Lung (tissue), 11 donors: ENCODE measurements at regions not wholly inside any gene's neighbourhood (a gene's known extent, or its start where the extent isn't known, plus 50 kb on each side); places are given as distances from the start of the nearest gene placed in this dataset.

Experiments
- ATAC-seq: fragments of 200-7000 bp; cut with Tn5 transposase; one replicate; pipeline ENCODE4 v1.9.1; 2020; ENCODE audit warnings: moderate number of reproducible peaks; ENCODE audit not compliant: insufficient read depth, low FRiP score
- DNase-seq, 3 donors: peaks; one replicate each; pipeline ENCODE4 v3.0.0-alpha.2; 2013 to 2017
- H3K27ac ChIP-seq, 2 donors: one replicate each; pipeline ENCODE4 v1.5.1; 2013; ENCODE audit warnings: mild to moderate bottlenecking in 2 of 2, moderate library complexity in 2 of 2, control low read depth in 1 of 2, inconsistent platforms in 1 of 2, low read depth in 1 of 2, low read length in 1 of 2
- H3K27me3 ChIP-seq, 3 donors: one replicate each; pipeline ENCODE4 v1.5.1; 2013; ENCODE audit warnings: low read length in 2 of 3; ENCODE audit not compliant: control insufficient read depth in 3 of 3, insufficient read depth in 3 of 3
- H3K36me3 ChIP-seq, 4 donors: one replicate each; pipeline ENCODE4 v1.5.1; 2013; ENCODE audit warnings: low read length in 4 of 4, mild to moderate bottlenecking in 1 of 4, moderate library complexity in 1 of 4; ENCODE audit not compliant: control insufficient read depth in 4 of 4, insufficient read depth in 4 of 4
- H3K4me1 ChIP-seq, 5 donors: one replicate each; pipeline ENCODE4 v1.5.1; 2013; ENCODE audit warnings: low read length in 5 of 5, mild to moderate bottlenecking in 2 of 5, moderate library complexity in 1 of 5; ENCODE audit not compliant: control insufficient read depth in 5 of 5, insufficient read depth in 5 of 5
- H3K4me3 ChIP-seq: one replicate; pipeline ENCODE4 v1.5.1; 2013; ENCODE audit warnings: mild to moderate bottlenecking, control low read depth, moderate library complexity
- H3K9ac ChIP-seq, 2 donors: one replicate each; pipeline ENCODE4 v1.5.1; 2013; ENCODE audit warnings: low read length in 2 of 2, control low read depth in 1 of 2; ENCODE audit not compliant: insufficient read depth in 1 of 2
- H3K9me3 ChIP-seq, 4 donors: one replicate each; pipeline ENCODE4 v1.5.1; 2013; ENCODE audit warnings: low read length in 3 of 4, mild to moderate bottlenecking in 1 of 4, moderate library complexity in 1 of 4; ENCODE audit not compliant: control insufficient read depth in 4 of 4, insufficient read depth in 3 of 4
- CTCF ChIP-seq: IDR thresholded peaks from 2 replicates; pipeline ENCODE4 v1.5.1; 2012; ENCODE audit warnings: mild to moderate bottlenecking; ENCODE audit errors: control extremely low read depth, extremely low read depth
- WGBS, 2 donors: extraction: QIAGEN DNeasy Blood & Tissue Kit; methylation state at CpG; one replicate each; pipeline ENCODE4 v1.1.7; 2013; 5-methylcytosine and 5-hydroxymethylcytosine counted together
- donor health status: control.
- donor health status: control.
- donor health status: Bipolar disorder and iron deficiency.
- donor health status: healthy.
- donor health status: DM: yes; HTN: yes; CAD: no.

DNA sequence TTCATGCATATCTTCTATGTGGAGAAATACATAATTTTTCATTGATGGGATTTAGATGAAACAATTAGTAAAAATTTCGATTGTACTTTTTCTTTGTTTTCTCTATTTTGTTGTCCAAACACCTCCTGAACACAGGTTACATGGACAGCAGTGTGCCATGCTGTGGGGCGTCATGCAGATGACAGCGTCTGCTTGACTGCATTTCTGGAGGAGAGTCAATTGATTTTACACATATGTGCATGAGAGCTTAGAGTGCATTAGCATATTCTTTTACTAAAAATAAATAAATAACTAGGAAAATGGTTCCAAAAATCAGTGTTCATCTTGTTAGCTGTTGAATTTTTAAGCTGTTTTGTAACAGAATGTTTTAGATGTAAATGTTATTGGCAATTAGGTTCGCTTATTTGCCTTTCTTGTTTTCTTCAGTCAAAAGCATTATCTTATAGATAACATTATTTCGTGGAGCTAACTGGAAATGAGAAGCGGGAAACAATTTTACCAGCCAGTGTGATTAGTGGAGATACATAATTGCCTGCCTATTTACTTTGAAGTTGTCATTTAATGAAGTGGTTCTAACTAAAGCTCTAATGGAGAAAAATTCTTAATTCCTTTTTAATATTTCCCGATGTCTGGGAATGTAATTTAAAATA, 82.7 kb upstream of the VGLL3 start:
- H3K4me3 ChIP-seq, result no peak overlapping the region
- peak in 2 of 3 donors; percentile 87 to 89 for DNase-seq
- H3K4me1 ChIP-seq, result peaks cover 0 to 21% (median 0%) of the 10 kb centered on the region in 5 donors
- no peaks in the 10 kb centered on the region for H3K36me3 ChIP-seq
- peaks cover 0 to 4% (median 0%) of the 10 kb centered on the region in 4 donors for H3K9me3 ChIP-seq
- WGBS, 2 donors, result 79% methylated on average over 7 of the region's 7 CpGs
- no peak overlapping the region for H3K27ac ChIP-seq
- no peak for TF ChIP-seq CTCF
- no peak overlapping the region for H3K9ac ChIP-seq
- ATAC-seq, result no peak
- H3K27me3 ChIP-seq, result no peaks in the 10 kb centered on the region

DNA sequence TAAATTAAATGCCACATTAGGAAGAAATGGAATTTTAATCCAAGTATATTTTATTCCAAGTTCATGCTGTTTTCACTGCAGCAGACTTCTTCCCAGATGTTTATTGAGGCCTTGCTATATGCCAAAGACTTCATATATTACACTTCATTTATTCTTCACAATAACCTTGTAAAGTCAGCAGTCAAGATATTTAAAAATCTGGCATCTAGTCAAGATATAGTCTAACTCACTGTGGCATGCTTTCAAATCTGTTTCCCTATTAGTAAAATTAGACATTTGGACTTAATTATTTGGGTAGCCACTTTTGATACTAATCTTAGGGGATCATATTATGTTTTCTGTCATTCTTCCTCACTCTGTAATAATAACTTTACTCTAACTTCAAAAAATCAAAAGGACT, 81.5 kb upstream of the VGLL3 start:
- no peaks in the 10 kb centered on the region for H3K27me3 ChIP-seq
- H3K36me3 ChIP-seq, result no peaks in the 10 kb centered on the region
- TF ChIP-seq CTCF, result no peak
- ATAC-seq (no peak), DNase-seq (peak in 2 of 3 donors; percentile 65 to 75)
- no peak overlapping the region for H3K4me3 ChIP-seq
- peaks cover 0 to 4% (median 0%) of the 10 kb centered on the region in 4 donors for H3K9me3 ChIP-seq
- no peak overlapping the region for H3K27ac ChIP-seq
- peaks cover 0 to 21% (median 0%) of the 10 kb centered on the region in 5 donors for H3K4me1 ChIP-seq
- H3K9ac ChIP-seq, result no peak overlapping the region

GRCh38 chr3:87069971-87070370, 79.0 kb upstream of the VGLL3 start:
- DNase-seq, result no peak
- H3K36me3 ChIP-seq, result no peaks in the 10 kb centered on the region
- H3K9me3 ChIP-seq, result peaks cover 0 to 4% (median 0%) of the 10 kb centered on the region in 4 donors
- TF ChIP-seq CTCF, result no peak
- no peak overlapping the region for H3K4me3 ChIP-seq
- H3K27me3 ChIP-seq, result no peaks in the 10 kb centered on the region
- peaks cover 0 to 21% (median 0%) of the 10 kb centered on the region in 5 donors for H3K4me1 ChIP-seq
- no peak overlapping the region for H3K27ac ChIP-seq
- ATAC-seq, result no peak
- H3K9ac ChIP-seq, result no peak overlapping the region
- WGBS, 2 donors, result 83 to 84% methylated on average over 6 of the region's 6 CpGs

- DNase-seq (no peak), ATAC-seq (no peak)
- no peak overlapping the region for H3K4me3 ChIP-seq
- H3K9me3 ChIP-seq, result peaks cover 0 to 4% (median 0%) of the 10 kb centered on the region in 4 donors
- no peaks in the 10 kb centered on the region for H3K36me3 ChIP-seq
- no peak for TF ChIP-seq CTCF
- H3K9ac ChIP-seq, result no peak overlapping the region
- peaks cover 0 to 16% (median 0%) of the 10 kb centered on the region in 5 donors for H3K4me1 ChIP-seq
- H3K27ac ChIP-seq, result no peak overlapping the region
- no peaks in the 10 kb centered on the region for H3K27me3 ChIP-seq
- 82 to 86% methylated on average over 5 of the region's 5 CpGs for WGBS, 2 donors
These were observed 78.1 kb upstream of the VGLL3 start for GRCh38 chr3:87069021-87069420.
